ENCODE measurements at regions not wholly inside any gene's neighbourhood (a gene's known extent, or its start where the extent isn't known, plus 50 kb on each side); places are given as distances from the start of the nearest gene placed in this dataset.

- TF ChIP-seq CTCF (IDR thresholded peaks at IDR 0.05; ENCODE audit: insufficient read depth, low read length, missing control alignments), result no peak
- no peak overlapping the region for H3K4me3 ChIP-seq (ENCODE audit: low read depth, low read length)
- ChIA-PET CTCF (no interaction called here), POLR2A (no interaction called here)
- no peak for DNase-seq (ENCODE audit: low read depth, low spot score)
Observed at GRCh38 chr5:106163233-106163632, 1507.5 kb downstream of the EFNA5 start.

DNA sequence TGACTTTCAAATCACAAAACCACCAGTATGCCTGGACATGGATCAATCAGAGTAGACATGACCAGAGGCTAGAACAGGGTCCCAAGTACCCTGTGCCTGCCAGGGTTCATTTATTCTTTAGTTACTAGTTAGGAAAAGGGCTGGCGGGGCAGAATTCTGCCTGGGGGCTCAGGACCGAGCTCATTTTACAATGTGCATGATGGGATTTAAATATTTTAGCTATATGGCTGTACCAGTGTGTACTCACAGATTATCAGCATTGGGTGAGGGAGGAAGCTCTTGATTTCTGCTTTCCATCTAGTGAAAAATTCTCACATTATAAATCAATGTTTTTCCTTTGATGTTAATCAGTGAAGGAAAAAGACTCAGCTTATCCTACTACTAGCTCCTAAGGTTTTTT, 1511.1 kb downstream of the EFNA5 start:
- no peak overlapping the region for H3K4me3 ChIP-seq (ENCODE audit: low read depth, low read length)
- TF ChIP-seq CTCF (IDR thresholded peaks at IDR 0.05; ENCODE audit: insufficient read depth, low read length, missing control alignments), result no peak
- ChIA-PET CTCF (no interaction called here), POLR2A (no interaction called here)
- no peak for DNase-seq (ENCODE audit: low read depth, low spot score)

- DNase-seq (ENCODE audit: low read depth, low spot score), result no peak
- POLR2A ChIA-PET, result no interaction called here
- CTCF ChIA-PET, result no interaction called here
- no peak overlapping the region for H3K4me3 ChIP-seq (ENCODE audit: low read depth, low read length)
- TF ChIP-seq CTCF (IDR thresholded peaks at IDR 0.05; ENCODE audit: insufficient read depth, low read length, missing control alignments), result no peak
Observed at GRCh38 chr5:106154280-106154716, 1516.4 kb downstream of the EFNA5 start.

GRCh38 chr5:106152569-106152968, 1518.2 kb downstream of the EFNA5 start:
- TF ChIP-seq CTCF (IDR thresholded peaks at IDR 0.05; ENCODE audit: insufficient read depth, low read length, missing control alignments), result no peak
- POLR2A ChIA-PET, result no interaction called here
- H3K4me3 ChIP-seq (ENCODE audit: low read depth, low read length), result no peak overlapping the region

GRCh38 chr5:106142116-106142515, 1528.6 kb downstream of the EFNA5 start:
- H3K4me3 ChIP-seq (ENCODE audit: low read depth, low read length), result no peak overlapping the region
- ChIA-PET CTCF (no interaction called here), POLR2A (no interaction called here)
- DNase-seq (ENCODE audit: low read depth, low spot score), result no peak
- TF ChIP-seq CTCF (IDR thresholded peaks at IDR 0.05; ENCODE audit: insufficient read depth, low read length, missing control alignments), result no peak

More at GRCh38 chr5:106152569-106152968, 1518.2 kb downstream of the EFNA5 start:
- CTCF ChIA-PET, result no interaction called here
- DNase-seq (ENCODE audit: low read depth, low spot score), result no peak

DNA sequence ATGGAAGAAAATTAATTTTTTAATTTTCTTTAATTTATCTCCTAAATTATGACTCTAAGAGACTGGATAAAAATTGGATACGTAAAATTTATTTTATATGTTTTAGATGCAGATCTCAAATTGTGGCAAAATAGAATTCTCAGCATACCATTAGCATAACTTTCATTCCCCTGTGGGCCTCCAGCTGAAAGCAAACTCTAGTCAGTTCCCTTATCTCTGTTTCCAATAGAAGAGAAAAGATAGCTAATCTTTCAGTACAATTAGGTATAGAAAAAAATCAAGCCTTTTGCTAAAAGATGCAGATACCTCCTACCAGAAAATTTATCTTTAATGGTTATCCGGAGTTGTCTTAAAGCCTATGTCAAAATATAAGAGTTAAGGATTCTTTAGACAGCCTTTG, 1530.6 kb downstream of the EFNA5 start:
- no peak for TF ChIP-seq CTCF (IDR thresholded peaks at IDR 0.05; ENCODE audit: insufficient read depth, low read length, missing control alignments)
- CTCF ChIA-PET, result no interaction called here
- POLR2A ChIA-PET, result no interaction called here
- peak; percentile 7 for DNase-seq (ENCODE audit: low read depth, low spot score)
- H3K4me3 ChIP-seq (ENCODE audit: low read depth, low read length), result no peak overlapping the region
